Left renal pelvis (tissue), 4 donors: ENCODE measurements at regions not wholly inside any gene's neighbourhood (a gene's known extent, or its start where the extent isn't known, plus 50 kb on each side); places are given as distances from the start of the nearest gene placed in this dataset.
A peak's percentile ranks its signal among the peaks of the same experiment; 100 is the strongest.
"Not testable (repeated sequence)": the region's sequence is repeated elsewhere in the genome, so short reads cannot be mapped to it uniquely, and the experiment has no call there.

ENCODE experiments used
- DNase-seq, 4 donors: peaks; one replicate each; pipeline ENCODE4 v3.0.0-alpha.2; 2013; ENCODE audit warnings: low read depth in 4 of 4, low spot score in 3 of 4

DNA sequence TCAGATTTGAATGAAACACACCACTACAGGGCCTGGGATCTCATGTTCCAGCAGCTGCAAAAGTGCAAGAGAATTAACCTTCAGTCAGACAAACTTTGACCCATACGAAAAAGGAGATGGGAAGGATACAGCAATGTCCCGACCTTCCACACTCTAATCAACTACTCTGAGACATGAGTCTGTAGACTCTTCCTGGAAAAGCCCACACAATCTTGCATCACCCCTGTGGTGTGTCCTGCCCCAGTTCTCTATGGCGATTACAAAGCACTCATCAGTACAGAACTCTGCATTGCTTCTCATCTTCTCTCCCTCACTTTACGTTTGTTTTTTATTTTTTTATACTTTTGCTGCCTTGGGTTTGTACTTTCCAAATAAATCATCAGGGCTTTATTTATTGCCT lies 241.0 kb upstream of the KIF2A start:
- no peak for DNase-seq

DNA sequence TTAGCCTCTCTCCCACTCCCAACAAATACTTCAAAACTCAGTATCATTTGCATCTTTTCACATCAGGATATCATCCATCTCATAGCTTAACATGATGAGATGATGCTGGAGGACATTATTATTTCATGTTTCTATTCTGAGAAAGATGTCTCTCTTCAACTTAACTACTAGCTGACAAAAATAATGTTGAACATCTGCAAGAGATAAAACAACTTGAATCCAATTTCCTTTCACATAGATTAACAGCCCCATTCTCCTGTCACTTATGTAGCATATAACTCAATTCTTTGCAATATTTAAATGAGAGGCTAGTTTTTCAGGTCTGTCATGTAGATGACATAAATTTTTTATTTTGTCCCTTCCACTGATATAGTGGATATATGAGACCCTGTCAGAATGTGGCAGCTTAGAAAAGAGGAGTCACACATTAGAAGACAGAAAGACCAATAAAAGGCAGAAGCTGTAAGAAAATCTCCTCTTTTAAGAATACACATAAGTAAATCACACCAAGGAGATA lies 239.2 kb upstream of the KIF2A start:
- DNase-seq: peak in 3 of 4 donors; percentile 29 to 43 (median 33)

DNA sequence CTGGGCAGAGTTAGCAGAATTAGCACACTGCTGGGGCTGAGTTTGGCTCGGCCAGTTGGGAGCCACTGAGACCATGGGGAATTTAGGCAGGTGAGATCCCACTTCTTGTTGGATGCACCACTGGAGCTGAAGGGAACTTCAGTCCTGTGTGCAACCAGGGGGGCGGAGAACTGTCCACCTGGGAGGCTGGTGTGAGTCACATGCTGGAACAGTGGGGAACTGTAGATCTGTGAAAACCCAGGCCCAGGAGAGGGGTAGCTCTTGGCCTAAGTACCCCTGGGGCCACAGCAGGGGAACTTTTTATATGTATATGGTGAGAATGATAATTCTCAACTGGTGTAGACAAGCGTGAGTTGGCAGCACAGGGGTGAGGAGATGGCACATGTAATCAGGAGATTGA lies 237.5 kb upstream of the KIF2A start:
- no peak for DNase-seq

DNA sequence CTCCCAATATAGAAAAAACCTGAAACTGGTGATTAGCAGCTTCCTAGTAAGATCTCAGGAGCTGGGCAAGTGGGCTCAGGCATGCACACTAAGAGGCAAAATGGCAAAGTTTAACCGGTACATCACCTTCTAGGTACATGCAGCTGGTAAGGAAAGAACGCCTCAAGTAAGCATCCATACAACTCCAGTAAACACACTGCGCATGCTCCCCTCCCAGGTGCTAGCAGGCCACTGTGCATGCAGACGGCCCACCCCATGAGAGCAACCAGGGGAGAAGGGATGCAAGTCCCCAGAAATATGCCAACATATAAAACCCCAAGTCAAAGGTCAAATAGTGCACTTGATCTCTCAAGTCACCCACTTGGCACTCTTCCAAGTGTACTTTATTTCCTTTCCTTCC lies 228.6 kb upstream of the KIF2A start:
- DNase-seq: no peak

DNA sequence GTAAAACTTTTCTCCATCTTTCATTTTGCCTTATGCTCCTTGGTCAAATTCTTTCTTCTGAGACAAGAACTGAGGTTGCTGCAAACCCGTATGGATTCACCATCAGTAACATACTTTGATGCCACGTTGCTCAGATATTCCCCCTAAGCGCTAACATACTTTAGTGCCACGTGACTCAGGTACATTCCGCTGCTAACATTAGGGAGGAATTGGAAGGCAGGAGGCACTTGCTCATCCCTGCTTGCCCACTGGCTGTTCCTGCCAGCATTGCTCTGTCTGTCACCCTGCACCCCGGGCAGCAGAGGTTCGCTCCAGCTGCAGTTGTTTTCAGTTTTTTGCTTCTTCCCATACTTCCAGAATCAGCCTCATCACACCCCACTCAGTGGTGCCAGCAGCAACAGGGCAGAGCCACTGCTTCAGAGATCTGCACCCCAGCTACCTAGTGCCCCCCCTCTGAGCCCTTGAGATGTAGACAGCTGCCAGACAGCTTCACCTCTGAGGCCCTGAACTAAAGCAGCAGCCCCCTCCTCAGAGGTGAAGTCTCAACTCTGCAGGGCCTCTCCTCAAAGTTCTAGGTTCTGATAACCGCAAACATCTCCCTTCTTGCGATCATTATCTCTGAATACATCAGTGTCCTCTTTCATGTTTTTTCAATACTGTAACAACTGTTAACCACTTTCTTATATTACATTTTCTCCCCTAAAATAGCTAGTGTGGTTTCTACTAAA lies 228.0 kb upstream of the KIF2A start:
- DNase-seq: no peak

DNA sequence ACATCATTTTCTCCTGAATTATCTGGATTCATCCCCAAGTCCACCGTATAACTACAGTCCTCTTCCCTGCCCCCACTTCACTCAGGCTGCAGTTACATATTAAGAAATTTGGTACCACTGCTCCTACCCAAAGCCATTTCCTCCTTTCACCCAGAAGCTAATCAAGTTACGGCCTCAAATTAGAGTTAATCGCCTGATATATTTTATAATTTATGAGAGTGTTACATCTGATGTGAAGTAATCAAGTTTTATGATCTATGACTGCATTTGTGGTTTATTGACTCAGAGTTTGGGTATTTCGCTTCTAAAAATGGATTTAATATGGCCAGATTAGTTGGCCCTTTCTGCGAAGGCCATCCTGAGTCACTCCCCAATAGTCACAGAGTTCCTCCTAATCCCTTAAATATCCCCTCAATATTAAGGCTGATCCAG lies 223.6 kb upstream of the KIF2A start:
- DNase-seq: no peak

DNA sequence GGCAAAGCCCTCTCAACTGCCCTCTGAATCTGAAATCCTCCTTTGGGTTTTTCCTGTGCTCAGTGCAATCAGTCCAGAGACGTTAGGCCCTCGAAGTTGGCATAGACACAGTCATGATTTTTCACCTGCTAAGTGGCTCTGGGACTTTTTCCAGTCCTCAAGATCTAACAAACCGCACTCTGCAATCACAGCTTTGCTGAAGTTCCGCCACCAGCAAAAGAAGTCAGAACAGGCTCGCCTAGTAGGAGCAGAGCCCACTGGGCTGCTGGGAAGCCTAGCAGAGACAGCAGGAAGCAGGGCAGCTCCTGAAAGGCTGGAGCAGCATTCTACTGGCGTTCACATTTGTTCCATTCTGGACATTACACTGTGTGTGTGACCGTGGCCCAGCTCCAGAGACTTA lies 222.8 kb upstream of the KIF2A start:
- DNase-seq: no peak

DNA sequence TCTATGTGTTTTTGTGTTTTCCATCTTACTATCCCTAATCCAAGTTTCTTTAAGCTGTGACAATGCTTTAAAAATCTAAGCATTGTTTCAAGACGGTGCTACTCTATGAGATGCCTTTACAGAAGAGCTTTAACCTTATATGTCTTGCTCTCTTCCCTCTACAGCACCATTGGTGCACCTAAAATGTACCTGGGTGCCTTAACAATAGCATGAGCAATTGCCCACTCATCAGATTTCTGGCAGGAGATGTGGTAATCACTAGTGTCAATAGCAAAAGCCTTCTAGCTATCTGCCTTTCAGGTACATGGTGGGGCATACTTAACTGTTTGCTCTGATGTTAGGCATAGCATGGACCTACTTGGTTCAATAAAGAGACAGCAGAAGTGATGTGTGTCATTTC lies 222.3 kb upstream of the KIF2A start:
- no peak for DNase-seq

DNA sequence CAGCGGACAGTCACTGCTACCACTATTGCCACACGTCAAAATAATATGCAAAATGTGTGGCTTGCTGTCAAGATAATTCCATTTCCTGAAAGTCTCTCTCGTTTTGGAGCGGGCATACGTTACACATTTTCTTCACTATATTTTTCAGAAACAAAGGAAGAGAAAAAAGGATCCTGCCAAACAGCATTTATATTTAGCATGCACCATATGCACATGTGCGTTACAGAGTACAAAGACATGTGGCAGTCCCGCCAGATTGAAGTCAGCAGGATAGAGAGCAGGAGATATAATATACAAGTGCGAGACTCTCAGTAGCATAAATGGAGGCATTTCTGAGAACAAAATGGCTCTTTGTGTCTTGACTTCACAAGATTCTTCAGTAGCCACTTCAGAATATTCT lies 221.6 kb upstream of the KIF2A start:
- no peak for DNase-seq

DNA sequence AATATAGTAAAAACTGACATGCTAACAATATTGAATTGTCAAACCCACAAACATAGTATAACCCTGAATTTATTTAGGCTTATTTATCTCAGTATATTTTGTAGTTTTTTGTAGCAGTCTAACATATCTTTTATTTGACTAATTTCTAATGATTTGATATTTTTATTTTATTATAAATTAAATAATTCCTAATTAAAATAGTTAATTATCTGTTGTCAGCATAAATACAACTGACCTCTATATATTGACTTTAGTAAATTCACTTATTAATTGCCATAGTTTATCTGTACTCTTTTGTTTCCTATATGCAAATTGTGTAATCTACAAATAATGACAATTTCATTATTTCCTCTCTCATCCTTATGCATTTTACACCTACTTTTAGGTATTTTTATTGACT lies 215.1 kb upstream of the KIF2A start:
- no peak for DNase-seq

DNA sequence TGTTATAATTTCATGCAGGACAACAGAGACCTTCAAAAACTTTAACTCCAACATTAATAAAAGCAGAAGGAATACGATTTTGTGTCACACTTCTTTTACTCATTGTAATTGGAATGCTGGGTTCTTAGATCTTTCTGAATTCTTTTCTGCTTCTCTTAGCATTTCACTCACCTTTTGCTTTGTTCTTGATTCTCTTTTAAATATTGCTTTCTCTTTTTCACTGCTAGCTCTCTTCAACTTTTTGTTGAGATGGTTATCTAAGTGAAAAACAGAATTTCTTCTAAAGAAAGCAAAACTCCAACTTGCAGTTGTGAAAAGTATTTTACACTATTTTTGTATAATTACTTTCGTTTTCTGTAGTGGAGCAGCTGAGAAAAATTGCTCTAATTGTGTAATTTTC lies 212.6 kb upstream of the KIF2A start:
- DNase-seq: no peak

DNA sequence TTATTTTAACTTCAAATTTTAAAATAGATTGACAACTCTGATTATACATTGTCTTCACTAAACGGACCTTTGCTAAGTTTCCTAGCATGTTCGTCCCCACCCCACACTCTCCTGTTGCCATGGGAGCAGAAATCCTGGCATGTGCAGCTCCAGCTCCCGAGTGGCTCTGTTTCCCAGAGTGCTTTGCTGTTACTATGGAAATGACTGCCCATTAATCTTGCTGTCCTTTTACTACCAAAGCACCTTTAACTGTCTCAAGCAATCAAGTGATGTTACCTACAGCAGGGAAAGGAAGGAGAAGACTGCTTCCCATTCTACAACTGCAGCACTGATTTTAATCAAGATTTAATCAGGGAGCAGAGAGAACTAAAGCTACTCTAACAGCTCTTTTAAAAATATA lies 212.0 kb upstream of the KIF2A start:
- peak; percentile 59 to 78 (median 63) for DNase-seq

DNA sequence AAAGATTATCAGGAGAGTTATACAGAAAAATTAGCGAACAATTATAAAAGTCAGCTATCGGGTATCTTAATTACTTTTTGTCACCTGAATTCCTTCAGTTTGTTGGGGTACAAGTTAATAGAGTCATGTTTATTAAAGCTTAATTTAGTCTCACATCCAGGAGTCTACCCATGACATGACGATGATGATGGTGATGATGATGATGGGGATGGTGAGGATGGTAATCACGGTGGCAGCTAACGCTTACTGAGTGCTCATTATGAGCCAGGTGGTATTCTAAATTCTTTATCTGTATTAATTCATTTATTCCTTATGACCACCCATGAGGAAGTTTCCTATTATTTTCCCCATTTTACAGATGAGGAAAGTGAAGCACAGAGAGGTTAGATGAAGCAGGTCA lies 208.6 kb upstream of the KIF2A start:
- DNase-seq: no peak

DNA sequence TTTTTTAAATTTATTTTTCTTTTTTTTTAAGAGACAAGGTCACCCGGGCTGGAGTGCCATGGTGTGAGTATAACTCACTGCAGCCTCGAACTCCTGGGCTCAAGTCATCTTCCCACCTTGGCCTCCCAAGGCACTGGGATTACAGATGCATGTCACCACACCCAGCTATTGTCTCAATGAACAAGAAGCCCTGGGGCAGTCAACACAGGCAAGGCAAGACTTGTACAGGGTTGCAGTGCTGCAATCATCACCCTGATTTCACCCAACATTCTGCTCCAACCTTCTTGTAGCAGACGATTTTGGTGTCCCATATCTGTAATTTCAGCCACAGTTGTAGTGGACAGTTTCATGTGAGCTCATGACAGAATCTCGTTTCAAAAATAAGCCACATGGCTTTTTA lies 205.8 kb upstream of the KIF2A start:
- no peak for DNase-seq

DNA sequence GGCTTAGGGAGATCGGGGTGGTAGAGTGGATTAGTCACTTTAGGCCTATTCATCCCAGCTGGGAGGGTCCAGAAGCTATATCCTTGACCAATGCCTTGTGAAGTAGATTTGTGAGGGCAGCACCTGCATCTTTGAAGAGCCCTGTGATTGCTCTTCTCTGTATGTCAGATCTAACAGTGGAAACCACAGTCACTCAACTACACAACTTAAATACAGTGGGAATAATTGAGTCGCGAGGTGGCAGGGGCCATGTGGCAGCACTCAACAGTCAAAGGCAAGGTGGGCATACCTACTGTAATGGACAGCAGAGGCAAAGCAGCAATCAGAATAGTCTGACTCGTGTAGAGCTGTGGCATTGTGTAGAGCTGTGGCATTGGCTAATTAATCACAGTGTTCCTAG lies 202.1 kb upstream of the KIF2A start:
- DNase-seq: not testable (repeated sequence)

DNA sequence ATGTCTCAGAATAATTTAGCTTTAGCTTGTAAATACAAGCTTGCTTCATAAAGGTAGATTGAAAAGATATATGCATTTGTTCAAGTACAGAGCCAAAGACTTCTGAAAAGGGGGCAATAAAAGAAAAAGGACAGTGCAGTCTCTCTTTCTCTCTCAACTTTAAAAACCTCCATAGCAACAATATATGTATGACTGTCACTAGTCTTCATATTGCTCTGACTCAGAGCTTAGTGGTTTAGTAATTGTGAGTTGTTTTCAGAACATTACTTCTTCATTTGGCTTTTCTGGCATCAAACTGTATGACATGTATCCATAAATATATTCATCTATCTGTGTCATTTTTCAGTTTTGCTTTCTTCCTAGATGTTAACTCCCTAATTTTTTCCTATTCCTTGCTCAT lies 194.6 kb upstream of the KIF2A start:
- no peak for DNase-seq

DNA sequence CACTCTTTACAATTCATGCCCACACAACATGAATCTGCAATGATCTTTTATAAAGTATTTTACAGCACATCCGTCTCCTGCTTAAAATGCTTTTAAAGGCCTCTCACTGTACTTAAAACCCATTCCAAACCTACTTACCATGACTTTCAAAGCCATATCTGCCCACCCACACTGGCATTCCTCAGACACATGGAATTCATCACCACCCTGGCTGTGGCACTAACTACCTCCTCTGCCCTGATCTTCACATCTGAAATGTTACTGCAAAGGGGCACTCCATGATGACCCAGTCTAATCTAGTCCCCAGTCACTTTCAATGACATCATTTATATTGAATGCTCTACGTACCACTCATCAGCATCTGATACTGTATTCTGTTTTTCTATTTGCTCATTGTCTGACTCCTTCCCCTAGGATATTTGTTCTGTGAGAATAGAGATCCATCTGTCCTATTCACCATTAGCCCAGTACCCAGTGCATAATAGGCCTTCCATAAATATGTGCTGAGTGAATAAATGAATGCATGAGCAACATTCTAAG lies 193.2 kb upstream of the KIF2A start:
- DNase-seq: no peak

DNA sequence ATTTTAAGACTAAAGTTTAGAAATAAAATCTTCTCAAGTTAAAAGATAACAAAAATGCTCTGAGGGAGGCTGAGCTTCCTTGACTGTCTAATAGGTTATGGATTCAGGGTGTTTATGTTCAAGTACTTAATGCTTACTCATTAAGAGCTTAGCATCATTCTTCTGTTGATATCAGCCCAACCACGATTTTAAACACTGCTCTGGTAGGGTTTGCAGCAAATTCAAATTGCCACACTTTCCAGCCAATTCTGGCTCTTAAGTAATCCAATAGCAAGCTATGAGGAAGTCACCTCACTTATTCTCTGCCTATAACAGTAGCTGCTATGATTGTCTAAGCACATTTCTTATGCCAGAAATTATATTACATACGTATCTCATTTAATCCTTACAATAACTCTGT lies 191.0 kb upstream of the KIF2A start:
- DNase-seq: no peak

DNA sequence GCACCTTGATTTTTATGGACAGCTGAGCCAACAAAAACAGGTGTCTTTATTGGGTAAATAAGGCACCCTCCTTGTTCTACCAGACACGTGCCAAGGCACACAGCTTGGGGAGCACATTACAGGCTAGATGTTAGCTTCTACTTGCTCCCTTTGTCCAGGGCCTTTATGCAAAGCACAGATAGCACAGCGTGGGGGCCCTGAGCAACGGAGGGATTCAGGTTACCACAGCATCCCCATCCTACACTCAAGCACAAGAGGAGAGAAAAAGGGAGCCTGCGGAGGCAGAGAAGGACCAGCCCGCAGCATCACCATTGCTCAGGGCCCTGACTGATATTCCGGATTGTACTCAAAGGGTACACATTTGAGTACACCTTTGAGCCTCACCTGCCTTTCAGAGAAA lies 181.7 kb upstream of the KIF2A start:
- DNase-seq: no peak

DNA sequence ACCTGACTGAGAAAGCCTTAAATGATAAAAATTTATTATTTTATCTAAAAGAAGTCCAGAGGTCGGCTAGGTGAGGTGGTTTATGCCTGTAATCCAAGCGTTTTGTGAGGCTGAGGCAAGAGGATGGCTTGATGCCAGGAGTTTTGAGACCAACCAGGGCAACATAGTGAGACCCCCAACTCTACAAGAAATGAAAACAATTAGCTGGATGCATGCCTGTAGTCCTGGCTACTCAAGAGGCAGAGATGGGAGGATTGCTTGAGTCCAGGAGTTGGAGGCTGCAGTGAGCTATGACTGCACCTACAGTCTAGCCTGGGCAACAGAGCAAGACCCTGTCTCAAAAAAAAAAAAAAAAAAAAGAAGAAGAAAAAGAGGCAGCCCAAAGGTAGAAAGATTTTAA lies 179.9 kb upstream of the KIF2A start:
- no peak for DNase-seq

DNA sequence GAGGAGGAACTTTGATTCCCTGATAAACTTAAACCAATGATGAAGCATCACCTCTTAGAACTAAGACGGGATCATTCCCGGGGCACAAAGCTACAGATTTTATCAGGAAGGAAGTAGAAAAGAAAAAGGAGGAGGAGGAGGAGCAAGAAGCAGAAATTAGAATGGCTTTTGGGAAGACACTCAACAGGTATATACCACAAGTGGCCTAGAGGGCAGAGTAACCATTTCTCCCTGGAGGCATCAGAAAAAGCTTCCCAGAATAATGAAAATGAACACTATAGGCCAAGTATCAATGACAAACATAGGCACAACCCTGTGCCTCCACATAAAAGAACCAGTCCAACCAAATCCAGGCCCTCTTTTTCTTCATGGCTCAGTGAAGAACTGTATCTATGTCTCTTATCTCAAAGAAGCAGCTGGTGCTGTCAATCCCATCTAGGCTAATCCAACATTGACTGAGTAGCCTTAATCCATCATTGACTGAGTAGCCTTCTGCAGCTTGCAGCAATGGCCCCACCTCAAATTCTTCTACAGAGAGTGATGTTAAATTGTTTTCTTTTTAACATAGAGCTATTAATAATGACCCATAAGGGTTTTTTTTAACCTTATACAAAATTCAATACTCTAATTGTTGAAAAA lies 178.8 kb upstream of the KIF2A start:
- no peak for DNase-seq

DNA sequence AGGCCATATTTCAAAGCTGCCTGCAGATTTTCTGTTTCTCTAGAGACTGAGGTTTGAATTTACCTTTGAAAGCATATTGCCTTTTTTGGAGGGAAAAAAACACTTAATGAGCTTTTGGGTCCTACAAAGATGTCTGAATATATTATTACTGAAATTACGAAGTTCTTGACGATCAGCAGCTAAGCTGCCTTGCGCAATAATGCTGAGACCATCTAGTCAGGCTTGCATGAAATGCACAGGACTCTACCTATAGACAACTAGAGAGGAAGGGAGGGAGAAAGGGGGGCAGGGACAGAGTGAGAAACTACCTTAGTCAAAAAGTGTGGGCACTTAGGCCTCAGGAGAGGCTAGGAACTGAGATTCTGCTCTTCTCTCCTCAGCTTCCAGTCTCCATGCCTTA lies 175.9 kb upstream of the KIF2A start:
- no peak for DNase-seq
